ENCODE measurements at regions not wholly inside any gene's neighbourhood (a gene's known extent, or its start where the extent isn't known, plus 50 kb on each side); places are given as distances from the start of the nearest gene placed in this dataset.

- peaks cover 18% of the 10 kb centered on the region for H3K4me1 Mint-ChIP-seq (ENCODE audit: insufficient read depth, unreplicated experiment)
- H3K36me3 Mint-ChIP-seq (ENCODE audit: insufficient read depth, unreplicated experiment), result peaks cover 7% of the 10 kb centered on the region
- CTCF ChIA-PET, result interaction anchor here (0.5 kb wide), 1 partner anchor 37 kb away, joined by 3 read pairs; no protein-coding TSS in a partner anchor
- no peak for DNase-seq (ENCODE audit: unreplicated experiment)
- intact Hi-C loops (cut with micrococcal nuclease), result no loop called here
- peaks cover 6% of the 10 kb centered on the region for H3K9me3 Mint-ChIP-seq (ENCODE audit: unreplicated experiment)
- no peak overlapping the region for H3K4me3 Mint-ChIP-seq (ENCODE audit: unreplicated experiment)
- no peak for TF ChIP-seq CTCF (IDR thresholded peaks at IDR 0.05; ENCODE audit: unreplicated experiment)
- peak overlapping the region; percentile 16 for H3K27ac Mint-ChIP-seq (ENCODE audit: low read depth, unreplicated experiment)
- BruUV-seq (replicated peaks), result no TSS peak
- no peaks in the 10 kb centered on the region for H3K27me3 Mint-ChIP-seq (ENCODE audit: insufficient read depth, unreplicated experiment)
- POLR2A ChIA-PET, result no interaction called here
Measured at GRCh38 chr1:78284354-78284753, 206.4 kb upstream of the PTGFR start.

- Mint-ChIP-seq H3K27ac (ENCODE audit: low read depth, unreplicated experiment) (peak overlapping the region; percentile 78), H3K4me3 (ENCODE audit: unreplicated experiment) (no peak overlapping the region), H3K27me3 (ENCODE audit: insufficient read depth, unreplicated experiment) (no peaks in the 10 kb centered on the region), H3K36me3 (ENCODE audit: insufficient read depth, unreplicated experiment) (peaks cover 7% of the 10 kb centered on the region), H3K9me3 (ENCODE audit: unreplicated experiment) (peaks cover 6% of the 10 kb centered on the region), H3K4me1 (ENCODE audit: insufficient read depth, unreplicated experiment) (peaks cover 13% of the 10 kb centered on the region)
- intact Hi-C loops (cut with micrococcal nuclease), result no loop called here
- ChIA-PET CTCF (interaction anchor here (0.9 to 1.2 kb wide), 2 partner anchors 11 to 331 kb away, joined by 3 to 4 read pairs; no protein-coding TSS in a partner anchor), POLR2A (interaction anchor here (0.7 to 1.8 kb wide), 2 partner anchors 55 to 94 kb away, joined by 3 to 4 read pairs; no protein-coding TSS in a partner anchor)
- no TSS peak for BruUV-seq (replicated peaks)
- TF ChIP-seq CTCF (IDR thresholded peaks at IDR 0.05; ENCODE audit: unreplicated experiment), result no peak
- peak; percentile 87 for DNase-seq (ENCODE audit: unreplicated experiment)
Measured at GRCh38 chr1:78286686-78287085, 204.1 kb upstream of the PTGFR start.

GRCh38 chr1:78289603-78290002, 201.2 kb upstream of the PTGFR start:
- no peak for DNase-seq (ENCODE audit: unreplicated experiment)
- BruUV-seq (replicated peaks), result no TSS peak
- Mint-ChIP-seq H3K9me3 (ENCODE audit: unreplicated experiment) (peaks cover 12% of the 10 kb centered on the region), H3K36me3 (ENCODE audit: insufficient read depth, unreplicated experiment) (peaks cover 10% of the 10 kb centered on the region), H3K27ac (ENCODE audit: low read depth, unreplicated experiment) (no peak overlapping the region), H3K4me3 (ENCODE audit: unreplicated experiment) (no peak overlapping the region), H3K4me1 (ENCODE audit: insufficient read depth, unreplicated experiment) (peaks cover 24% of the 10 kb centered on the region), H3K27me3 (ENCODE audit: insufficient read depth, unreplicated experiment) (no peaks in the 10 kb centered on the region)
- intact Hi-C loops (cut with micrococcal nuclease), result no loop called here
- POLR2A ChIA-PET, result no interaction called here
- no peak for TF ChIP-seq CTCF (IDR thresholded peaks at IDR 0.05; ENCODE audit: unreplicated experiment)
- CTCF ChIA-PET, result no interaction called here

- CTCF ChIA-PET, result interaction anchor here (0.8 to 1.6 kb wide), 2 partner anchors 42 to 315 kb away, joined by 4 read pairs; no protein-coding TSS in a partner anchor
- H3K36me3 Mint-ChIP-seq (ENCODE audit: insufficient read depth, unreplicated experiment), result peaks cover 10% of the 10 kb centered on the region
- H3K9me3 Mint-ChIP-seq (ENCODE audit: unreplicated experiment), result peaks cover 12% of the 10 kb centered on the region
- intact Hi-C loops (cut with micrococcal nuclease), result no loop called here
- no peak for TF ChIP-seq CTCF (IDR thresholded peaks at IDR 0.05; ENCODE audit: unreplicated experiment)
- H3K27me3 Mint-ChIP-seq (ENCODE audit: insufficient read depth, unreplicated experiment), result no peaks in the 10 kb centered on the region
- no peak overlapping the region for H3K27ac Mint-ChIP-seq (ENCODE audit: low read depth, unreplicated experiment)
- peaks cover 24% of the 10 kb centered on the region for H3K4me1 Mint-ChIP-seq (ENCODE audit: insufficient read depth, unreplicated experiment)
- POLR2A ChIA-PET, result interaction anchor here (1.0 to 1.5 kb wide), 2 partner anchors 12 to 177 kb away, joined by 3 to 5 read pairs; no protein-coding TSS in a partner anchor
- no peak overlapping the region for H3K4me3 Mint-ChIP-seq (ENCODE audit: unreplicated experiment)
- no TSS peak for BruUV-seq (replicated peaks)
- no peak for DNase-seq (ENCODE audit: unreplicated experiment)
Measured at GRCh38 chr1:78291418-78291817, 199.4 kb upstream of the PTGFR start.
